Activated T-helper 17 cell treated with anti-CD3 and anti-CD28 coated beads, Interleukin-2, amount 50 U/mL, for 72 hours (primary cell): ENCODE measurements at regions not wholly inside any gene's neighbourhood (a gene's known extent, or its start where the extent isn't known, plus 50 kb on each side); places are given as distances from the start of the nearest gene placed in this dataset.
"Not testable (repeated sequence)": the region's sequence is repeated elsewhere in the genome, so short reads cannot be mapped to it uniquely, and the experiment has no call there.

Experiments
- ATAC-seq: fragments of 150-1000 bp; cut with Tn5 transposase; replicated peaks from 2 replicates; pipeline ENCODE4 v1.10.0; 2021; ENCODE audit warnings: mild to moderate bottlenecking, moderate library complexity
- H3K27ac Mint-ChIP-seq: one replicate; pipeline ENCODE4 v1.8.0; 2022; ENCODE audit warnings: mixed read lengths
- H3K27me3 Mint-ChIP-seq: one replicate; pipeline ENCODE4 v1.8.0; 2022; ENCODE audit warnings: mixed read lengths
- H3K36me3 Mint-ChIP-seq: one replicate; pipeline ENCODE4 v1.8.0; 2022; ENCODE audit warnings: low read depth, mild to moderate bottlenecking, mixed read lengths
- H3K4me1 Mint-ChIP-seq: one replicate; pipeline ENCODE4 v1.8.0; 2022; ENCODE audit warnings: mixed read lengths
- H3K4me3 Mint-ChIP-seq: one replicate; pipeline ENCODE4 v1.8.0; 2022; ENCODE audit warnings: mild to moderate bottlenecking, mixed read lengths
- H3K9me3 Mint-ChIP-seq: one replicate; pipeline ENCODE4 v1.8.0; 2022; ENCODE audit warnings: mixed read lengths

DNA sequence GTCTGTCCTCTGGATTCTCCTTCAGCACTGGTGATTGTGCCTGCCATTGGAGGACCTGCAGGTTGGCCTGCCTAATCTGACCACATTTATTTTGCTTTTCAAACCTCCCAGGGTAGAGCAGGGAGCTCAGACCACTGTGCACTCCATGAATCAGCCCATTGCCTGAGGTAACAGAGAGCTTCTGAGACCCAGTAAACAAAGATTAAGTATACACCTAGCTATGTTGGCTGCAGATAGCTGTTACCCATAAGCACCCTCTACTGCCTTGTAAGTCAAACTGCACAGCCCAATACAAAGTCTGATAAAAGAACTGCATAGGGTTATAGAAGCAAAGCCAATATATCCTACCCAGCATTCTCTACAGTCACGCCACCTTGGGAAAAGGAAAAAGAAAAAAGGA, 338.7 kb downstream of the HTR1B start:
- no peak for ATAC-seq
- Mint-ChIP-seq H3K9me3 (peaks cover 16% of the 10 kb centered on the region), H3K27me3 (no peaks in the 10 kb centered on the region), H3K36me3 (no peaks in the 10 kb centered on the region), H3K4me1 (no peaks in the 10 kb centered on the region), H3K4me3 (no peak overlapping the region), H3K27ac (no peak overlapping the region)

DNA sequence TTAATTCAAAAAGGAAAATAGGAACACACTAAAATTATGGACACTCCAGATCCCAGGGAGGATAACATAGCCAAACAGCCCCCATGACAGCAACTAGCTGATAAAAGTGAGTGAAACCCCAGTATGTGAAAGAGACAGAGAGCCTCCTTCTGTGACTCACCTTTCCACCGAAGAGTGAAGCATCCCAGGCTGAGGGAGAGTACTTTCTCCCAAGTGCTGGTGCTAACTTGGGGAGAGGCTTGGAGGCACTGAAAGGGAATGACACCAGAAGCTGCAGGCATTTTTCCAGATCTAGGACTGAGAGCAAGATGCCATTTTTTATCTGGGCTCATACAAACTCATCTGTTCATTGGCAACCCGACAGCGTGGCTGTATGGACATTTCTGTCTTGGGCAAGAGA, 339.8 kb downstream of the HTR1B start:
- no peak for ATAC-seq
- Mint-ChIP-seq H3K4me1 (no peaks in the 10 kb centered on the region), H3K27ac (no peak overlapping the region), H3K36me3 (no peaks in the 10 kb centered on the region), H3K4me3 (no peak overlapping the region), H3K9me3 (peaks cover 16% of the 10 kb centered on the region), H3K27me3 (no peaks in the 10 kb centered on the region)

DNA sequence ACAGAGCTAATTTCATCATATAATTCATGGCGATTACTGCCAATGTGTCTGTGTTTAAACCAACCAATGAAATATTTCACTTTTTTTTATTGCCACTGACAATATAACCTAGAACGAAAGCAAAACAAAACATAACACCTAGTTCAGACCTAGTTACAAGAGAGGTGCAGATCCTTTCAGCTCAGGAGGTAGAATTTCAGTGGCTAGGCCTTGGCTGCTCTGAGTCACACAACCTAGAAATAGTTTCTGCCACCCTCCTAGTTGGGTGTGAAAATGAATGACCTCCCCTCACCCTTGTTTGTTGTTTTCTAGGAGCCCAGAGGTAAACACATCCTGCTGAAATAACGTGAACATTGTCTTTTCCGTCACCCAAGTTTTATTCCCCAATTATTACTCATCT, 356.3 kb downstream of the HTR1B start:
- H3K9me3 Mint-ChIP-seq, result peaks cover 10% of the 10 kb centered on the region
- H3K27ac Mint-ChIP-seq, result no peak overlapping the region
- ATAC-seq, result no peak
- H3K27me3 Mint-ChIP-seq, result no peaks in the 10 kb centered on the region
- H3K36me3 Mint-ChIP-seq, result no peaks in the 10 kb centered on the region
- H3K4me3 Mint-ChIP-seq, result no peak overlapping the region
- no peaks in the 10 kb centered on the region for H3K4me1 Mint-ChIP-seq

DNA sequence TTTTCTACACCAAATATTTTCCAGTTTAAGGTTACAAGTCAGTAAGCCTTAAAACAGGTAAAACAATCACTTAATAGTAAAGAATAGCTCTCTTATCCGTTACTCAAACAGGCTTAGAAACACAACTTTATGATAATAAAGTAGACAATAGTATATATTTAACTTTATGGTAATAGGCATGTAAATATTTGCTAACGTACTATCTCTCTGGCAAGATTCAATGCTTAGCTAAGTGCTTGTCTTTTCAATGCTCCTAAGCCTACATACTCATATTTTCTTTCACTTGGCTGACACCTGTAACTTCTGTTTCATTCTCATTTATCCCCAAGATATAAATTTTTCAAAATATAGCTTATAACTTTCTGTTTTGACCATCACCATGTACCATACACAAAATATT, 358.2 kb downstream of the HTR1B start:
- no peaks in the 10 kb centered on the region for H3K4me1 Mint-ChIP-seq
- peaks cover 13% of the 10 kb centered on the region for H3K9me3 Mint-ChIP-seq
- H3K36me3 Mint-ChIP-seq, result no peaks in the 10 kb centered on the region
- no peak overlapping the region for H3K27ac Mint-ChIP-seq
- ATAC-seq, result no peak
- no peak overlapping the region for H3K4me3 Mint-ChIP-seq
- H3K27me3 Mint-ChIP-seq, result no peaks in the 10 kb centered on the region

DNA sequence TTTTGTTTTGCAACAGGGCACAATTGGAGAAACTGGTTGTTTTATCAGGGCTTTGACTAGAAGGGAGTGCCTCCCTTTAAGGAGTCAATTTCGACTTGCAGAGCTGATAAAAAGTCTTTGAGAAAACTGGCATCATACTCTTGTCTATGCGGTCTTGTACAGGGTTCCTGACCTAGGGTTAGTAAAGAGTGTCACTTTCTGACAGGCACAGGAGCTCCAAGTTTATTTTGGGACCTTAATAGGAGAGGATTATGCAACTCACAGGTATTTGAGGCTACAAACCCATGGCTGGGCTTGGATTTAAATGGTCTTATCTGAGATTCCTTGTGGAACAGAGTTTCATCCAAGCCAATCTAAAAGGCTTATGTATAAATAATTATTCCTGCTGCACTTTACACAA, 365.4 kb downstream of the HTR1B start:
- H3K9me3 Mint-ChIP-seq, result peaks cover 3% of the 10 kb centered on the region
- ATAC-seq, result no peak
- no peaks in the 10 kb centered on the region for H3K36me3 Mint-ChIP-seq
- H3K27me3 Mint-ChIP-seq, result no peaks in the 10 kb centered on the region
- no peak overlapping the region for H3K4me3 Mint-ChIP-seq
- no peaks in the 10 kb centered on the region for H3K4me1 Mint-ChIP-seq
- no peak overlapping the region for H3K27ac Mint-ChIP-seq

DNA sequence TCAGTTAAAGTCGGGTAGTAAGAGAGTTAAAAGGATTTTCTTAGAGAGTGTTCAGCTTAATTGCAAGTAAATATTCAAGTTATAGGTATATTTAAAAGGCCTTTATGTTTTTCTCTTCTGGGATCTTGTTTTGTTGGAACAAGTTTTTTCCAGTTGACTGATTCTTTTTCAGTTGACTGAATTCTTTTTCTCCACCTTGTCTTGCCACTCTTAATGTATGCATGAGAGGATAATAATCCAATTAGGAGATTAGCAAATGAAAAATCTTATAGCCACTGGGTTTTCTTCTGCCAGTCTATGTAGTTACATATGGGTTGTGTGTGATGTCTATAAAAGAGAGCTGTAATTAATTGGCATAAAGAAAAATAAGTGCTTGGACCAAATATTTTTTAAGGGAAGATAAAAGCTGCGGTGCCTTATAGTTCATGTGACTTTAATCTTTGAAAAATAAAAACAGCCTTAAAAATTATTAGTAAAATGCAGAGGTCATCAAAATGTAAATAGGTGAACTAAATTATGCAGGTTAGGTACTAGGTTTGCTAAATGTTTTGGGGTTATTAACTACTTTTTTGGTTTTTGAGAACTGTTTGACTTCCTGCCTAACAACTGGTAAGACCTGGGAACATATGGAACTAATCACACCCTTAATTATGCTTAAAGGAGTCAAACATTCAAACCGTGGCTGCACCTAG, 367.2 kb downstream of the HTR1B start:
- Mint-ChIP-seq H3K4me3 (no peak overlapping the region), H3K36me3 (no peaks in the 10 kb centered on the region), H3K4me1 (no peaks in the 10 kb centered on the region), H3K27me3 (no peaks in the 10 kb centered on the region), H3K9me3 (no peaks in the 10 kb centered on the region), H3K27ac (no peak overlapping the region)
- ATAC-seq, result no peak

DNA sequence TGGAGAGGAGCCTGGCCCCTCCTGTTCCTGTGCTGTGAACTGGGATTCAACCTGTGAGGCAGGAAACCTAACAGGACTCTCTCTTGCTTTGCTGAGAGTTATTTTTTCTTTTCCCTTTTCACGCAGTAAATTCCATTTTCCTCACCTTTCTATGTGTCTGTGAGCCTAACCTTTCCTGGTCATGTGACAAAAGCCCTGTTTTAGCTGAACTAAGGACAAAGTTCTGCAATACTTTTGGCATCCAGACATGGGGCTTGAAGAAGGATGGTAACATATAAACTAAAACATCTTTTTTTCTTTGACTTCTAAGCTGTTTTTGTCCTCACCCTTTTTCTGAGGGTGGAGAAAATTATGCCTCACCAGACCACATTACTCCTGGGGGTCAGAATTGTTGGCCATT, 368.5 kb downstream of the HTR1B start:
- Mint-ChIP-seq H3K27me3 (no peaks in the 10 kb centered on the region), H3K4me3 (no peak overlapping the region), H3K36me3 (no peaks in the 10 kb centered on the region), H3K27ac (no peak overlapping the region), H3K9me3 (peaks cover 3% of the 10 kb centered on the region), H3K4me1 (no peaks in the 10 kb centered on the region)
- ATAC-seq, result no peak

DNA sequence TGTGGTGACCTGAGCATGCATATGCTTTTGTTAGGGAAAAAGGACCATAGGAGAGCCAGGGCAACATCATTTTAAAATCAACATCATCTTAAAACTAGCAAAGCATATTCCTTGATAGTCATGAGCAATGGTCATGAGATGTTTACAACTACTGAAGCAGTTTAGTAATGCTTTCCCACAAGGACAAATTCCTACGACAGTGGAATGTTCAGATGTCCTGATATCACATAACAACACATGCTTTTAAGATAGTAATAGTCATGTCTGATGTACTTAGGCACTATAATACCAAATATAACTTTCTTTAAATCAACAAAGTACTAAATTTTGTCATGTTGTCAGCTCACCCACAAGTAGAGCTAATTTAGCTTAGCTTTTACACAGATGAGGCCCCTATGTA, 370.3 kb downstream of the HTR1B start:
- H3K9me3 Mint-ChIP-seq, result peaks cover 6% of the 10 kb centered on the region
- H3K36me3 Mint-ChIP-seq, result no peaks in the 10 kb centered on the region
- no peak overlapping the region for H3K27ac Mint-ChIP-seq
- no peak for ATAC-seq
- H3K4me3 Mint-ChIP-seq, result no peak overlapping the region
- H3K27me3 Mint-ChIP-seq, result no peaks in the 10 kb centered on the region
- no peaks in the 10 kb centered on the region for H3K4me1 Mint-ChIP-seq

DNA sequence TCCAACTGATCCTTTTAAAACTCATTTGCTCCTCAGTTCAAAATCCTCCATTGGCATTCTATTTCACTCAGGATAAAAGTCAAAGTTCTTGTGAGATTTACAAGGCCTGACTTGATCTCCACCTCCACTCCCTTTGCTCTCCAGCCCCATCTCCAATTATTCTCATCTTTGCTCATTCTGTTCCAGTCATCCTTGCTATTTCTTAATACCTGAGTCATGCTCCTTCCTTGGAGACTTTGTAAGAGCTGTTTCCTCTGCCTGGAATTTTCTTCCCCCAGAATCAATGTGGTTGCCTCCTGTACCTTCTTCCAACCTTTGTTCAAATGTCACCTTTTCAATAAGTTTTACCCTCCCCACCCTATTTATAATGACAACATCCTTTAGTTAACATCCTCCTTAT, 373.5 kb downstream of the HTR1B start:
- ATAC-seq, result no peak
- H3K27me3 Mint-ChIP-seq, result no peaks in the 10 kb centered on the region
- H3K36me3 Mint-ChIP-seq, result no peaks in the 10 kb centered on the region
- H3K4me1 Mint-ChIP-seq, result no peaks in the 10 kb centered on the region
- no peak overlapping the region for H3K4me3 Mint-ChIP-seq
- H3K27ac Mint-ChIP-seq, result no peak overlapping the region
- peaks cover 6% of the 10 kb centered on the region for H3K9me3 Mint-ChIP-seq

DNA sequence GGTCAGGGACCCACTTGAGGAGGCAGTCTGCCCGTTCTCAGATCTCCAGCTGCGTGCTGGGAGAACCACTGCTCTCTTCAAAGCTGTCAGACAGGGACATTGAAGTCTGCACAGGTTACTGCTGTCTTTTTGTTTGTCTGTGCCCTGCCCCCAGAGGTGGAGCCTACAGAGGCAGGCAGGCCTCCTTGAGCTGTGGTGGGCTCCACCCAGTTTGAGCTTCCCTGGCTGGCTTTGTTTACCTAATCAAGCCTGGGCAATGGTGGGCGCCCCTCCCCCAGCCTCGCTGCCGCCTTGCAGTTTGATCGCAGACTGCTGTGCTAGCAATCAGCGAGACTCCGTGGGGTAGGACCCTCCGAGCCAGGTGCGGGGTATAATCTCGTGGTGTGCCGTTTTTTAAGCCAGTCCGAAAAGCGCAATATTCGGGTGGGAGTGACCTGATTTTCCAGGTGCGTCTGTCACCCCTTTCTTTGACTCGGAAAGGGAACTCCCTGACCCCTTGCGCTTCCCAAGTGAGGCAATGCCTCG, 375.4 kb downstream of the HTR1B start:
- not testable (repeated sequence) for H3K9me3 Mint-ChIP-seq, H3K27ac Mint-ChIP-seq, ATAC-seq, H3K4me3 Mint-ChIP-seq, H3K36me3 Mint-ChIP-seq, H3K4me1 Mint-ChIP-seq, H3K27me3 Mint-ChIP-seq

DNA sequence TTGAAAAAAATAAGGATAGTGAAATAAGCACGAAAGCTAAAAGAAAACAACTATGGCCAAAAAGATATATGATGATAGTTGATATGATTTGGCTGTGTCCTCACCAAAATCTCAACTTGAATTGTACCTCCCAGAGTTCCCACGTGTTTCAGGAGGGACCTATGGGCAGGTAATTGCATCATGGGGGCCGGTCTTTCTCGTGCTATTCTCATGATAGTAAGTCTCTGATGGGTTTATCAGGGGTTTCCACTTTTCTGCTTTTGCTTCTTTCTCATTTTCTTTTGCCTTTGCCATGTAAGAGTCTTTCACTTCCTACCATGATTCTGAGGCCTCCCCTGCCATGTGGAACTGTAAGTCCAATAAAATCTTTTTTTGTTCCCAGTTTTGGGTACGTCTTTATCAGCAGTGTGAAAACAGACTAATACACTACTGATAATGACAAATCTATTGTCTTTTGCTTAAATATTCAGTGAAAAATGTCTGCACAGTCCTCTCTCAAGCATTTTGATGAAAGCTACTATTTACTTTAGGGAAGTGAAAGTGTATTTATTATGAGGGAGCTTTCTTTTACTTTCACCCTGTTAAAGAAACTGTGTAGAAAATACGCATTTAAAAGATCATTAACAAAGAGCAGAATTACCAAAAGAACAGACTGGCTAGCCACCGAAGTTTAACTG, 389.1 kb downstream of the HTR1B start:
- no peak for ATAC-seq
- Mint-ChIP-seq H3K36me3 (no peaks in the 10 kb centered on the region), H3K4me1 (no peaks in the 10 kb centered on the region), H3K9me3 (peaks cover 14% of the 10 kb centered on the region), H3K27ac (no peak overlapping the region), H3K4me3 (no peak overlapping the region), H3K27me3 (no peaks in the 10 kb centered on the region)

DNA sequence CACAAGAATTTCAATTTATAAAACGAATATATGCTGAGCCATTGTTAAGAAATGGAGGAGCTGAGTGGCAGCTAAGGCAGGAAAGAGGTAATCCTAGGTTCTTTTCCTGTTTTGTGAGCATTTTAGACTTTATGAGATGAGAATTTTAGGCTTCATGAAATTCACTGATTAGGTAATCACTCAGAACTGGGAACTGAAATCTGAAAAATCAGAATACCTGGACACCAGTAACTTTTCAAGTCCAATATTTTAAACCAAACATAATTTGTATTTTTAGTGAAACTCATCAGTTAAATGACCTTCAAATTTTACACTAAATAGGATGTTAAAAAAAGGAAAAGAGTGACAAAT, 389.9 kb downstream of the HTR1B start:
- Mint-ChIP-seq H3K27me3 (no peaks in the 10 kb centered on the region), H3K27ac (no peak overlapping the region), H3K36me3 (no peaks in the 10 kb centered on the region), H3K9me3 (peaks cover 12% of the 10 kb centered on the region), H3K4me1 (no peaks in the 10 kb centered on the region), H3K4me3 (no peak overlapping the region)
- no peak for ATAC-seq

DNA sequence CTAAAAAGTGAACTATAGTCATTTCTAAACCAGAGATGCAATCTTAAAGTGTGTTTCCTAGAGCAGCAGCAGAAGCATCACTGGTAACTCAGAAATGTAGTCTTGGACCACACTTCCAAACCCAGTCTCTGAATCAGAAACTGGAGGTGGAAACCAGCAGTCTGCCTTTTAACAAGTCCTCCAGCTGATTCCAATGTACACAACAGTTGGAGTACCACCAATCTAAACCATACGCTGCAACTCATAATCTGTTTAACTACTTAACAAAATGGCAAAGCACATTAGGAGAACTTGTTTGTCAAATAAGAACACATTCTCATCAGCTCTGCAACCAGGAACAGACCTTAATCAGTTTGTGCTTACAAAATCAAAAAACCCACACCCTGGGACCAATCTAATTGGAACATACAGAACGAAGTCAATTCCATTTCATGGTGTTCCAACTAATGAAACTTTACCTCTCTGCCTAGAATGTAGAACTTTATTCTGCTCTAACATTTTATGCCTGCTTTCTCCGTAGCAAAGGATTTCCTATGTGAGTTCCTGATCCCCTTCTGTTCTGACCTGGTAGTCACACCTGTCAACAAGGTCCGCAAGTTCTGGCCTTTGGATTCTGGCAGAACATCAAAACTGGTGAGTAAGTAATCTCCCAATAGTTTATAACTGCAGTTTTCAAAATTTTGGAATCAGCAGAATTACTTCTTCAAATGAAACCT, 390.4 kb downstream of the HTR1B start:
- no peaks in the 10 kb centered on the region for H3K36me3 Mint-ChIP-seq
- H3K4me3 Mint-ChIP-seq, result no peak overlapping the region
- no peak for ATAC-seq
- no peaks in the 10 kb centered on the region for H3K27me3 Mint-ChIP-seq
- no peak overlapping the region for H3K27ac Mint-ChIP-seq
- H3K4me1 Mint-ChIP-seq, result no peaks in the 10 kb centered on the region
- H3K9me3 Mint-ChIP-seq, result peaks cover 10% of the 10 kb centered on the region

DNA sequence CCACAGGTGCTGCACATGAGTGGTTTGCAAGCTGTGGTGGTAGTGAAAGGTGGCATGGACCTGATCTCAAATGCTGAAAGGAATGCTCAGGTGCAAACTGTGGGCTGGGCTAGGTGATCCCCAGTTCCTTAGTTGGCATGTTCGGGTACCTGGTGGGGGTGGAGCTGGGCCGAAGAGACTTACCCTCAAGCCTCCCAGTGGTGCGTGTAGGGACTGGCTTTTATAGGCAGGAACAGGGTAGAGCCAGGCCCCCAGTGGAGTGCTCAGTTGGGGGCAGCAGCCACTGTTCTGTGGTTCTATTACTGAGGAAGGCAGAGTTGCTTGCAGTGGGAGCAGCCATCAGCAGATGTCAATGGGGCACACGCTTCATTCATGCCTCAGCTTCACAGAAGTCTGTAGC, 399.8 kb downstream of the HTR1B start:
- Mint-ChIP-seq H3K9me3 (peaks cover 16% of the 10 kb centered on the region), H3K4me1 (no peaks in the 10 kb centered on the region), H3K27ac (no peak overlapping the region), H3K27me3 (no peaks in the 10 kb centered on the region), H3K36me3 (no peaks in the 10 kb centered on the region), H3K4me3 (no peak overlapping the region)
- no peak for ATAC-seq

DNA sequence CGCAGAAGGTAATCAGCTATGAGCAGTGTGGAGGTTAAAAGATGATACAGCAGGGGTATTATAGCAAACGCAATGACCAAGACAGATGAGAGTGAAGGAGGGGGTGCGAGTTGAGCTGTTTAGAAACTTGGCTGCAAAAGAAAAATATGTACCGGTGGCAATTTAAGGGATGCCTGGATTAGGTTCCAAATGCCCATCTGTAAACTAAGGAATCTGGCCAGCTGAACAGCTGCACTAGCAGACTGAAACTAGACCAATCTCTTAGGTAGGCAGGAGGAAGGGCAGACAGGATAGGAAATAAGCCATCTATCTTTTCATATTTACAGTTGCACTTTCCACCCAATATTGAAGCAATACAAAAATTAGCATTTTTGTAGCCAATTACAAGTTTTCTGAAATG, 407.6 kb downstream of the HTR1B start:
- Mint-ChIP-seq H3K27me3 (no peaks in the 10 kb centered on the region), H3K9me3 (peaks cover 22% of the 10 kb centered on the region), H3K4me3 (no peak overlapping the region), H3K27ac (no peak overlapping the region), H3K36me3 (no peaks in the 10 kb centered on the region), H3K4me1 (no peaks in the 10 kb centered on the region)
- ATAC-seq, result no peak
